ENCODE measurements at regions not wholly inside any gene's neighbourhood (a gene's known extent, or its start where the extent isn't known, plus 50 kb on each side); places are given as distances from the start of the nearest gene placed in this dataset.

- no peak overlapping the region for H2AFZ ChIP-seq (ENCODE audit: control insufficient read depth, low read length)
- H3K27me3 ChIP-seq (ENCODE audit: control insufficient read depth, extremely low read depth, insufficient read depth, low read length) = no peaks in the 10 kb centered on the region
- H3K4me3 ChIP-seq (ENCODE audit: control insufficient read depth in 2 of 3, extremely low read depth in 1 of 3, insufficient read depth in 2 of 3, low read depth in 1 of 3, low read length in 3 of 3) = no peak overlapping the region
- H3K9me1 ChIP-seq (ENCODE audit: control insufficient read depth, extremely low read depth, insufficient read depth, low read length) = no peaks in the 10 kb centered on the region
- no peaks in the 10 kb centered on the region for H3K79me2 ChIP-seq (ENCODE audit: control insufficient read depth, insufficient read depth, low read length)
- no peak overlapping the region for H3K9ac ChIP-seq (ENCODE audit: control insufficient read depth, extremely low read depth, insufficient read depth, low read length)
- TF ChIP-seq, protein P1, sequence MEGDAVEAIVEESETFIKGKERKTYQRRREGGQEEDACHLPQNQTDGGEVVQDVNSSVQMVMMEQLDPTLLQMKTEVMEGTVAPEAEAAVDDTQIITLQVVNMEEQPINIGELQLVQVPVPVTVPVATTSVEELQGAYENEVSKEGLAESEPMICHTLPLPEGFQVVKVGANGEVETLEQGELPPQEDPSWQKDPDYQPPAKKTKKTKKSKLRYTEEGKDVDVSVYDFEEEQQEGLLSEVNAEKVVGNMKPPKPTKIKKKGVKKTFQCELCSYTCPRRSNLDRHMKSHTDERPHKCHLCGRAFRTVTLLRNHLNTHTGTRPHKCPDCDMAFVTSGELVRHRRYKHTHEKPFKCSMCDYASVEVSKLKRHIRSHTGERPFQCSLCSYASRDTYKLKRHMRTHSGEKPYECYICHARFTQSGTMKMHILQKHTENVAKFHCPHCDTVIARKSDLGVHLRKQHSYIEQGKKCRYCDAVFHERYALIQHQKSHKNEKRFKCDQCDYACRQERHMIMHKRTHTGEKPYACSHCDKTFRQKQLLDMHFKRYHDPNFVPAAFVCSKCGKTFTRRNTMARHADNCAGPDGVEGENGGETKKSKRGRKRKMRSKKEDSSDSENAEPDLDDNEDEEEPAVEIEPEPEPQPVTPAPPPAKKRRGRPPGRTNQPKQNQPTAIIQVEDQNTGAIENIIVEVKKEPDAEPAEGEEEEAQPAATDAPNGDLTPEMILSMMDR (optimal IDR thresholded peaks at IDR 0.05 in 1 of 3, IDR thresholded peaks at IDR 0.05 in 1 of 3, conservative IDR thresholded peaks at IDR 0.05 in 1 of 3; ENCODE audit: extremely low read depth in 1 of 3, insufficient read depth in 2 of 3, low read length in 3 of 3) = no peak
- no peak for TF ChIP-seq EZH2 (IDR thresholded peaks at IDR 0.05; ENCODE audit: low read length)
- dilution Hi-C loops (cut with MboI; ENCODE audit: extremely low pct_ligation_motif_present, low sequenced_read_pairs) = no loop called here
- H3K9me3 ChIP-seq (ENCODE audit: control insufficient read depth, low read depth, low read length) = no peaks in the 10 kb centered on the region
- H3K4me2 ChIP-seq (ENCODE audit: control insufficient read depth, extremely low read depth, insufficient read depth, low read depth, low read length) = no peak overlapping the region
- DNase-seq (ENCODE audit: low read depth, low spot score) (no peak), FAIRE-seq (no peak)
- no peaks in the 10 kb centered on the region for H3K4me1 ChIP-seq (ENCODE audit: control insufficient read depth, extremely low read depth, insufficient read depth, low read length)
- no peaks in the 10 kb centered on the region for H3K36me3 ChIP-seq (ENCODE audit: control insufficient read depth in 2 of 2, extremely low read depth in 1 of 2, insufficient read depth in 2 of 2, low read length in 2 of 2)
- H3K27ac ChIP-seq (ENCODE audit: control insufficient read depth, insufficient read depth, low read length) = no peak overlapping the region
- H4K20me1 ChIP-seq (ENCODE audit: control insufficient read depth, extremely low read depth, insufficient read depth, low read length) = no peaks in the 10 kb centered on the region
Observed at GRCh38 chr5:143758015-143758414, 53.9 kb upstream of the HMHB1 start.

- H2AFZ ChIP-seq (ENCODE audit: control insufficient read depth, low read length) = no peak overlapping the region
Observed at GRCh38 chr5:143757116-143757515, 54.8 kb upstream of the HMHB1 start.

More at GRCh38 chr5:143757116-143757515, 54.8 kb upstream of the HMHB1 start:
- Histone ChIP-seq H3K4me2 (ENCODE audit: control insufficient read depth, extremely low read depth, insufficient read depth, low read depth, low read length) (no peak overlapping the region), H3K4me1 (ENCODE audit: control insufficient read depth, extremely low read depth, insufficient read depth, low read length) (no peaks in the 10 kb centered on the region), H3K27me3 (ENCODE audit: control insufficient read depth, extremely low read depth, insufficient read depth, low read length) (no peaks in the 10 kb centered on the region), H3K27ac (ENCODE audit: control insufficient read depth, insufficient read depth, low read length) (no peak overlapping the region), H3K79me2 (ENCODE audit: control insufficient read depth, insufficient read depth, low read length) (no peaks in the 10 kb centered on the region), H4K20me1 (ENCODE audit: control insufficient read depth, extremely low read depth, insufficient read depth, low read length) (no peaks in the 10 kb centered on the region), H3K36me3 (ENCODE audit: control insufficient read depth in 2 of 2, extremely low read depth in 1 of 2, insufficient read depth in 2 of 2, low read length in 2 of 2) (no peaks in the 10 kb centered on the region), H3K4me3 (ENCODE audit: control insufficient read depth in 2 of 3, extremely low read depth in 1 of 3, insufficient read depth in 2 of 3, low read depth in 1 of 3, low read length in 3 of 3) (no peak overlapping the region), H3K9ac (ENCODE audit: control insufficient read depth, extremely low read depth, insufficient read depth, low read length) (no peak overlapping the region), H3K9me3 (ENCODE audit: control insufficient read depth, low read depth, low read length) (no peaks in the 10 kb centered on the region), H3K9me1 (ENCODE audit: control insufficient read depth, extremely low read depth, insufficient read depth, low read length) (no peaks in the 10 kb centered on the region)
- FAIRE-seq (no peak), DNase-seq (ENCODE audit: low read depth, low spot score) (no peak)
- TF ChIP-seq, protein P1 (optimal IDR thresholded peaks at IDR 0.05 in 1 of 3, IDR thresholded peaks at IDR 0.05 in 1 of 3, conservative IDR thresholded peaks at IDR 0.05 in 1 of 3; ENCODE audit: extremely low read depth in 1 of 3, insufficient read depth in 2 of 3, low read length in 3 of 3) = no peak
- no peak for TF ChIP-seq EZH2 (IDR thresholded peaks at IDR 0.05; ENCODE audit: low read length)
- dilution Hi-C loops (cut with MboI; ENCODE audit: extremely low pct_ligation_motif_present, low sequenced_read_pairs) = no loop called here
